BLaER1 (cell line): ENCODE measurements at regions not wholly inside any gene's neighbourhood (a gene's known extent, or its start where the extent isn't known, plus 50 kb on each side); places are given as distances from the start of the nearest gene placed in this dataset.

ENCODE experiments used
- H3K27ac ChIP-seq: shearing (Covaris generic); formaldehyde crosslinking; 2 replicates; pipeline ENCODE4 v1.8.1; 2022
- H3K27me3 ChIP-seq: shearing (Covaris generic); formaldehyde crosslinking; 2 replicates; pipeline ENCODE4 v1.8.1; 2022
- H3K36me3 ChIP-seq: shearing (Covaris generic); formaldehyde crosslinking; 2 replicates; pipeline ENCODE4 v1.8.1; 2022
- H3K4me1 ChIP-seq: shearing (Covaris generic); formaldehyde crosslinking; 2 replicates; pipeline ENCODE4 v1.8.1; 2022
- H3K4me2 ChIP-seq: shearing (Covaris generic); formaldehyde crosslinking; 2 replicates; pipeline ENCODE4 v1.8.1; 2022
- H3K4me3 ChIP-seq: shearing (Covaris generic); formaldehyde crosslinking; 2 replicates; pipeline ENCODE4 v1.8.1; 2022
- H3K9ac ChIP-seq: shearing (Covaris generic); formaldehyde crosslinking; 2 replicates; pipeline ENCODE4 v1.8.1; 2022
- H3K9me3 ChIP-seq: shearing (Covaris generic); formaldehyde crosslinking; 2 replicates; pipeline ENCODE4 v1.8.1; 2022
- H4K20me1 ChIP-seq: shearing (Covaris generic); formaldehyde crosslinking; 2 replicates; pipeline ENCODE4 v1.8.1; 2022
- Cebpa-rat ChIP-seq: shearing (Covaris generic); IDR thresholded peaks from 2 replicates; pipeline ENCODE4 v1.8.1; 2022

DNA sequence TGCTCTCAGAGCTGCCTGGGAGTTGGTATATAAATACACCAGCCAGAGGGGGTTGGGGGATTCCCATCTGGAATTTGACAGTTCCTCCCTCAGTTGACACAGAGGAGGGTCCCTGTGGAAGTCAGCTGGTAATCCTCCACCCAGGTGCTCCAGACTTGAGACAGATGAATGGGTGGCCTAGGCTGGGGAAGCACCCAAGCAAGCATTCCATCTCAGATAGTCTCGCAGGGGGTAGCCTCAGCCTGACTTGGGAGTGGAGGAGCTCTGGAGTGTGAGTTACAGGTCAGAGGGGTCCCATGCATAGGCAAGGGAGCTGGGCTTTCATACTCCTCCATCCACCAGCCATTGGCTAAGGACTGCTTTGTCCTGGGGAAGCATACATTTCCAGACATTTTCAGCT lies 229.3 kb upstream of the BCOR start:
- no peak for TF ChIP-seq Cebpa-rat

GRCh38 chrX:40326186-40326965 lies 228.6 kb upstream of the BCOR start:
- Histone ChIP-seq H3K9me3 (peaks cover 7% of the 10 kb centered on the region), H3K4me3 (no peak overlapping the region), H3K36me3 (no peaks in the 10 kb centered on the region), H3K4me1 (no peaks in the 10 kb centered on the region), H4K20me1 (no peaks in the 10 kb centered on the region), H3K27ac (no peak overlapping the region), H3K9ac (no peak overlapping the region), H3K4me2 (no peak overlapping the region), H3K27me3 (no peaks in the 10 kb centered on the region)
- no peak for TF ChIP-seq Cebpa-rat

More for the DNA sequence above, 229.3 kb upstream of the BCOR start:
- no peak overlapping the region for H3K4me2 ChIP-seq
- H3K4me1 ChIP-seq = no peaks in the 10 kb centered on the region
- no peak overlapping the region for H3K9ac ChIP-seq
- H3K9me3 ChIP-seq = 0 out of 2 replicates have a peak, but pooled peaks cover under 1% of the 10 kb centered on the region
- H3K27me3 ChIP-seq = no peaks in the 10 kb centered on the region
- no peaks in the 10 kb centered on the region for H3K36me3 ChIP-seq
- no peaks in the 10 kb centered on the region for H4K20me1 ChIP-seq
- no peak overlapping the region for H3K4me3 ChIP-seq
- H3K27ac ChIP-seq = no peak overlapping the region

DNA sequence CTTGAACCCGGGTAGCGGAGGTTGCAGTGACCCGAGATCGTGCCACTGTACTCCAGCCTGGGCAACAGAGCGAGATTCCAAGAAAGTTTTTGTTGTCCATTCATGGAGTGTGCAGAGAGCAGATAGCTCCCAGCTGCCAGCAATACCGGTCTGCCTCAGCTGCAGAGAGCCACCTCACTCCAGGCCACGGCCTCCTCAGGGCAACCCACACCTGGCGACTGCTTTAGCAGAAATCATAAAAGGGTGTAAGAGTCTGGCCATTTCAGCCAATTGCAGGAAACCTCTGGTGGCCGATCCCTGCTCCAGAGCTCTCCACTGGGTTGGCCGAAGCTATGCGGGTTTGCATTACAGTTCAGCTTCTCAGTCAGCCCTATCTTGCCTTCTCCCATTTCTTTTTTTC lies 227.4 kb upstream of the BCOR start:
- Histone ChIP-seq H3K4me1 (no peaks in the 10 kb centered on the region), H3K9me3 (peaks cover 18% of the 10 kb centered on the region), H3K27ac (no peak overlapping the region), H3K27me3 (no peaks in the 10 kb centered on the region), H3K4me3 (no peak overlapping the region), H3K9ac (no peak overlapping the region), H3K4me2 (no peak overlapping the region), H3K36me3 (no peaks in the 10 kb centered on the region), H4K20me1 (no peaks in the 10 kb centered on the region)
- TF ChIP-seq Cebpa-rat = no peak

DNA sequence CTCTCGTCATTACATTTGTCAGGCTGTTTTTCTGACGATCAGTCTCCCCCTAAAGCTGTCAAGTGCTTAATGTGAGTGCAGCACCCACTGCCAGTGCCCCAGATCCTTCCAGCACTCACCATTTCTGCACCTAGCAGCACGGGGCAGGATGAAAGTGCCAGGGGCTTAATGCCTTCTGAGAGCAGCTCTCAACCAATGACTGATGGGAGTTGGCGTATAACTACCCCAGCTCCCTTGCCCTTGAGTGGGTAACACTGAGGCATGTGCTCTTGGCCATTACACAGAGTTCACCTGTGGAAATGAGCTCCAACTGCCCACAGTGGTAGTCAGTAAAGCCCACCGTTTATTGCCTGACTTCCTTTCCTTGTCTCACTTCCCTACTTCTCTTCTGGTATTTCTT lies 226.2 kb upstream of the BCOR start:
- no peak overlapping the region for H3K9ac ChIP-seq
- H3K4me2 ChIP-seq = no peak overlapping the region
- no peak overlapping the region for H3K4me3 ChIP-seq
- H4K20me1 ChIP-seq = no peaks in the 10 kb centered on the region
- peaks cover 30% of the 10 kb centered on the region for H3K9me3 ChIP-seq
- H3K4me1 ChIP-seq = no peaks in the 10 kb centered on the region
- H3K36me3 ChIP-seq = no peaks in the 10 kb centered on the region
- H3K27ac ChIP-seq = no peak overlapping the region
- no peak for TF ChIP-seq Cebpa-rat
- H3K27me3 ChIP-seq = no peaks in the 10 kb centered on the region

GRCh38 chrX:40320819-40321218 lies 223.1 kb upstream of the BCOR start:
- no peak for TF ChIP-seq Cebpa-rat
- H3K27ac ChIP-seq = no peak overlapping the region

DNA sequence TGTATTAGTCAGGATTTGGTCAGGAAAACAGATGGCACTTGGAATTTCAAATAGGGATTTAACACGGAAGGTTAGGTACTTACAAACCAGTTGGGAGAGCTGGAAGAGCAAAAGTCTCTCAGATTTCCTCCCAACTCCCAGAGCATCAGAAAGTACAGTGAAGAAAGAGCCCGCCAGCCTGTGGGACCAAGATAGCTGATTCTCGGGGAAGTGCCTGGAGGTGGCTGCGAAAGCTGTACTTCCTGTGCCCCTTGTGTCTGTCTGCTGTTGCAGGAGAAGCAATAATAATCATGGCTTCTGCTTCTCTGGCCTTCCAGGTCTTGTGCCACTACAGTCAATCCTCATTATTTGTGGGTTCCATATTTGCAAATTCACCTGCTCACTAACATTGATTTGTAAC lies 221.0 kb upstream of the BCOR start:
- 0 out of 2 replicates have a peak, but pooled peaks cover 3% of the 10 kb centered on the region for H3K27me3 ChIP-seq
- no peak overlapping the region for H3K27ac ChIP-seq
- H3K4me2 ChIP-seq = no peak overlapping the region
- H3K4me3 ChIP-seq = no peak overlapping the region
- TF ChIP-seq Cebpa-rat = no peak
- H3K4me1 ChIP-seq = peaks cover 10% of the 10 kb centered on the region
- H3K9ac ChIP-seq = no peak overlapping the region
- no peaks in the 10 kb centered on the region for H3K36me3 ChIP-seq
- no peaks in the 10 kb centered on the region for H4K20me1 ChIP-seq
- peaks cover 69% of the 10 kb centered on the region for H3K9me3 ChIP-seq

More at GRCh38 chrX:40320819-40321218, 223.1 kb upstream of the BCOR start:
- Histone ChIP-seq H3K36me3 (no peaks in the 10 kb centered on the region), H3K27me3 (no peaks in the 10 kb centered on the region), H3K4me2 (no peak overlapping the region), H3K4me1 (peaks cover 3% of the 10 kb centered on the region), H3K9ac (no peak overlapping the region), H3K9me3 (peaks cover 54% of the 10 kb centered on the region), H4K20me1 (no peaks in the 10 kb centered on the region), H3K4me3 (no peak overlapping the region)

DNA sequence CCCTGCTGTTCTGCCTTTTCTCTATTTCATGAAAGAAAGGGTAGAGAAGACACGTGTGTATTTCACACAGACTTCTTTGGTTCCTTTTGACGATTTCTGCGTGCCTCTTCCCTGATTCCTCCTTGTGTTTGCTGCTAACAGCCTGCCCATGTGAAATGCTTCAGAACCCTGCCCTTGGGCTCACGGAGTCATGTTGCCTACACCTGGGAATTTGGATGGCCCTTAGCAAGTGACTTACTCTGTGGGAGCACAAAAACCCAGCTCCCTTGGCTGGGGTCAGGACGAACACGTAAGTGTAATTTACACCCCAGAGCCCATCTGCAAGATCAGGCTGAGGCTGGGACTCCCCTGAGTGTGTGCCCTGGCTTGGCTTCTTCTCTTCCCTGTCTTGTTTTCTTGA lies 220.3 kb upstream of the BCOR start:
- Histone ChIP-seq H3K4me1 (peaks cover 10% of the 10 kb centered on the region), H3K9ac (no peak overlapping the region), H3K27ac (no peak overlapping the region), H3K4me2 (no peak overlapping the region), H3K9me3 (peaks cover 74% of the 10 kb centered on the region), H4K20me1 (no peaks in the 10 kb centered on the region), H3K4me3 (no peak overlapping the region), H3K36me3 (no peaks in the 10 kb centered on the region), H3K27me3 (0 out of 2 replicates have a peak, but pooled peaks cover 3% of the 10 kb centered on the region)
- TF ChIP-seq Cebpa-rat = no peak

DNA sequence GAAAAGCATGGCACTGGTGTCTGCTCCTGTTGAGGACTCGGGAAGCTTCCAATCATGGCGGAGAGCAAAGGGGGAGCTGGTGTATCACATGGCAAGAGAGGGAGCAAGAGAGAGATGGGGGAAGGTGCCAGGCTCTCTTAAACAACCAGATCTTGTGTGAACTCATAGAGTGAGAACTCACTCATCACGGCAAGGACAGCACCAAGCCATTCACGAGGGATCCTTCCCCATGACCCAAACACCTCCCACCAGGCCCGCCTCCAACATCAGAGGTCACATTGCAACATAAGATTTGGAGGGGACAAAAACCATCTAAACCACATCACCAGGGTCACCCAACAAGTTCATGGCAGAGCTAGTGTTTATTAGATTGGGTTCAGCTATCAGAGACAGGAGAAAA lies 218.7 kb upstream of the BCOR start:
- no peaks in the 10 kb centered on the region for H4K20me1 ChIP-seq
- H3K4me3 ChIP-seq = no peak overlapping the region
- TF ChIP-seq Cebpa-rat = no peak
- H3K27ac ChIP-seq = no peak overlapping the region
- peaks cover 10% of the 10 kb centered on the region for H3K4me1 ChIP-seq
- H3K27me3 ChIP-seq = 0 out of 2 replicates have a peak, but pooled peaks cover 3% of the 10 kb centered on the region
- no peak overlapping the region for H3K4me2 ChIP-seq
- no peaks in the 10 kb centered on the region for H3K36me3 ChIP-seq
- no peak overlapping the region for H3K9ac ChIP-seq
- peaks cover 68% of the 10 kb centered on the region for H3K9me3 ChIP-seq

DNA sequence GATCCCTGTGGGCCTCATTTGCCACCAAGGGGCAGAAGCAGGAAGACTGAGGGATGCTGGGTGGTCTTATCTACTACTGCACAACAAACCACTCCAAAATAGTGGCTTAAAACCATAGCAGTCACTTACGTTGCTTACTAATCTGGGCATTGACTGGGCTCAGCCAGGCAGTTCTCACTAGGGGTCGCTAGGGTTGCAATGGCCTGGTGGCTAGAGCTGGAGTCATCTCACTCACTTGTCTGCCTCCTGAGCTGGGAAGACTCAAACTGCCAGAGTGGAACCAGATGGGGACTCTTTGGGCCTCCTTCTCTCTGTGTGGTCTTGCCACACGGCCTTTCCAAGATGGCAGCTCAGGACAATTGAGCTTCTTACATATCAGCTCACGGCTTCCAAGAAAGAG lies 216.3 kb upstream of the BCOR start:
- Histone ChIP-seq H3K9me3 (peaks cover 45% of the 10 kb centered on the region), H3K4me3 (no peak overlapping the region), H3K27ac (no peak overlapping the region), H4K20me1 (no peaks in the 10 kb centered on the region), H3K9ac (no peak overlapping the region), H3K4me2 (no peak overlapping the region), H3K4me1 (peaks cover 10% of the 10 kb centered on the region), H3K36me3 (no peaks in the 10 kb centered on the region), H3K27me3 (0 out of 2 replicates have a peak, but pooled peaks cover 3% of the 10 kb centered on the region)
- no peak for TF ChIP-seq Cebpa-rat

GRCh38 chrX:40313269-40313668 lies 215.5 kb upstream of the BCOR start:
- no peak for TF ChIP-seq Cebpa-rat

GRCh38 chrX:40310447-40310846 lies 212.7 kb upstream of the BCOR start:
- Histone ChIP-seq H3K4me3 (no peak overlapping the region), H3K4me1 (peaks cover 4% of the 10 kb centered on the region), H4K20me1 (no peaks in the 10 kb centered on the region), H3K36me3 (no peaks in the 10 kb centered on the region), H3K4me2 (no peak overlapping the region), H3K27ac (no peak overlapping the region), H3K27me3 (no peaks in the 10 kb centered on the region), H3K9ac (no peak overlapping the region), H3K9me3 (peaks cover 25% of the 10 kb centered on the region)
- no peak for TF ChIP-seq Cebpa-rat

More at GRCh38 chrX:40313269-40313668, 215.5 kb upstream of the BCOR start:
- no peak overlapping the region for H3K9ac ChIP-seq
- H3K27ac ChIP-seq = no peak overlapping the region
- no peak overlapping the region for H3K4me2 ChIP-seq
- no peak overlapping the region for H3K4me3 ChIP-seq
- H3K36me3 ChIP-seq = no peaks in the 10 kb centered on the region
- peaks cover 10% of the 10 kb centered on the region for H3K4me1 ChIP-seq
- H3K9me3 ChIP-seq = peaks cover 44% of the 10 kb centered on the region
- H3K27me3 ChIP-seq = 0 out of 2 replicates have a peak, but pooled peaks cover 3% of the 10 kb centered on the region
- no peaks in the 10 kb centered on the region for H4K20me1 ChIP-seq
